Uterus (tissue), 3 donors: ENCODE measurements at regions not wholly inside any gene's neighbourhood (a gene's known extent, or its start where the extent isn't known, plus 50 kb on each side); places are given as distances from the start of the nearest gene placed in this dataset.

Source experiments
- DNase-seq, 2 donors: peaks; one replicate each; pipeline ENCODE4 v3.0.0-alpha.2; 2019 to 2020
- H3K27ac ChIP-seq, 2 donors: fragments of 200-600 bp; sonication (generic); 1 replicate in 1 of 2; 2 replicates in 1 of 2; pipeline ENCODE4 v1.5.1; 2016 to 2018
- H3K27me3 ChIP-seq, 2 donors: fragments of 200-600 bp; sonication (generic); one replicate each; pipeline ENCODE4 v1.5.1; 2018 to 2019; ENCODE audit warnings: control low read depth in 1 of 2
- H3K36me3 ChIP-seq, 2 donors: fragments of 200-600 bp; sonication (generic); one replicate each; pipeline ENCODE4 v1.5.1; 2019; ENCODE audit warnings: control low read depth in 1 of 2
- H3K4me1 ChIP-seq, 2 donors: fragments of 200-600 bp; sonication (generic); one replicate each; pipeline ENCODE4 v1.5.1; 2018 to 2019; ENCODE audit warnings: control low read depth in 1 of 2
- H3K4me3 ChIP-seq, 2 donors: fragments of 200-600 bp; sonication (generic); 1 replicate in 1 of 2; 2 replicates in 1 of 2; pipeline ENCODE4 v1.5.1; 2018 to 2019; ENCODE audit warnings: mild to moderate bottlenecking in 1 of 2
- H3K9me3 ChIP-seq, 2 donors: fragments of 200-600 bp; sonication (generic); one replicate each; pipeline ENCODE4 v1.5.1; 2019; ENCODE audit warnings: control low read depth in 1 of 2
- CTCF ChIP-seq, 4 experiments: fragments of 200-600 bp in 2 of 4; fragments of 450-650 bp in 2 of 4; sonication (generic) in 2 of 4; IDR thresholded peaks; one replicate each; pipeline ENCODE4 v1.5.1; 2016 to 2019; ENCODE audit warnings: antibody characterized with exemption in 4 of 4, mild to moderate bottlenecking in 2 of 4, moderate library complexity in 1 of 4
- POLR2A ChIP-seq, 2 donors: fragments of 450-650 bp; IDR thresholded peaks; one replicate each; pipeline ENCODE4 v1.6.1; 2016; ENCODE audit warnings: antibody characterized with exemption in 2 of 2, mild to moderate bottlenecking in 1 of 2, moderate library complexity in 1 of 2
- intact Hi-C: fragments of 100-400 bp; cut with DNase I; formaldehyde crosslinking; loops from one replicate; pipeline ENCODE4 v1.15.1; 2023; ENCODE audit warnings: low total_unique reads
- donor health status: DM: yes; HTN: yes; CAD: no.

- intact Hi-C loops, result no loop called here
These were observed 219.8 kb upstream of the C9orf72 start for GRCh38 chr9:27792971-27793689.

GRCh38 chr9:27799326-27799725 is 226.0 kb upstream of the C9orf72 start:
- no peak for DNase-seq
- H3K27me3 ChIP-seq, result no peaks in the 10 kb centered on the region
- H3K27ac ChIP-seq, result no peak overlapping the region
- intact Hi-C loops, result no loop called here
- no peak overlapping the region for H3K4me3 ChIP-seq
- H3K36me3 ChIP-seq, result no peaks in the 10 kb centered on the region
- no peaks in the 10 kb centered on the region for H3K4me1 ChIP-seq
- H3K9me3 ChIP-seq, result no peaks in the 10 kb centered on the region
- TF ChIP-seq POLR2A (IDR thresholded peaks at IDR 0.05), result no peak
- no peak for TF ChIP-seq CTCF (IDR thresholded peaks at IDR 0.05)

More at GRCh38 chr9:27792971-27793689, 219.8 kb upstream of the C9orf72 start:
- no peaks in the 10 kb centered on the region for H3K4me1 ChIP-seq
- TF ChIP-seq POLR2A (IDR thresholded peaks at IDR 0.05) (no peak), CTCF (IDR thresholded peaks at IDR 0.05) (no peak)
- H3K9me3 ChIP-seq, result no peaks in the 10 kb centered on the region
- no peak overlapping the region for H3K4me3 ChIP-seq
- DNase-seq, result no peak
- no peak overlapping the region for H3K27ac ChIP-seq
- H3K36me3 ChIP-seq, result no peaks in the 10 kb centered on the region
- no peaks in the 10 kb centered on the region for H3K27me3 ChIP-seq

GRCh38 chr9:27800159-27800558 is 226.9 kb upstream of the C9orf72 start:
- Histone ChIP-seq H3K36me3 (no peaks in the 10 kb centered on the region), H3K4me1 (no peaks in the 10 kb centered on the region), H3K9me3 (no peaks in the 10 kb centered on the region), H3K27me3 (no peaks in the 10 kb centered on the region), H3K4me3 (no peak overlapping the region), H3K27ac (no peak overlapping the region)
- TF ChIP-seq CTCF (IDR thresholded peaks at IDR 0.05) (no peak), POLR2A (IDR thresholded peaks at IDR 0.05) (no peak)
- DNase-seq, result no peak
- intact Hi-C loops, result no loop called here

GRCh38 chr9:27800692-27801370 is 227.6 kb upstream of the C9orf72 start:
- no peaks in the 10 kb centered on the region for H3K27me3 ChIP-seq
- no peak overlapping the region for H3K27ac ChIP-seq
- no peaks in the 10 kb centered on the region for H3K9me3 ChIP-seq
- H3K4me3 ChIP-seq, result no peak overlapping the region
- intact Hi-C loops, result no loop called here
- H3K36me3 ChIP-seq, result no peaks in the 10 kb centered on the region
- DNase-seq, result no peak
- TF ChIP-seq POLR2A (IDR thresholded peaks at IDR 0.05) (no peak), CTCF (IDR thresholded peaks at IDR 0.05) (no peak)
- H3K4me1 ChIP-seq, result no peaks in the 10 kb centered on the region

- H3K36me3 ChIP-seq, result no peaks in the 10 kb centered on the region
- DNase-seq, result no peak
- intact Hi-C loops, result no loop called here
- no peaks in the 10 kb centered on the region for H3K9me3 ChIP-seq
- TF ChIP-seq CTCF (IDR thresholded peaks at IDR 0.05) (no peak), POLR2A (IDR thresholded peaks at IDR 0.05) (no peak)
- no peaks in the 10 kb centered on the region for H3K4me1 ChIP-seq
- no peak overlapping the region for H3K27ac ChIP-seq
- H3K27me3 ChIP-seq, result no peaks in the 10 kb centered on the region
- no peak overlapping the region for H3K4me3 ChIP-seq
These were observed 228.3 kb upstream of the C9orf72 start for GRCh38 chr9:27801545-27801944.
